ENCODE measurements at regions not wholly inside any gene's neighbourhood (a gene's known extent, or its start where the extent isn't known, plus 50 kb on each side); places are given as distances from the start of the nearest gene placed in this dataset.

DNA sequence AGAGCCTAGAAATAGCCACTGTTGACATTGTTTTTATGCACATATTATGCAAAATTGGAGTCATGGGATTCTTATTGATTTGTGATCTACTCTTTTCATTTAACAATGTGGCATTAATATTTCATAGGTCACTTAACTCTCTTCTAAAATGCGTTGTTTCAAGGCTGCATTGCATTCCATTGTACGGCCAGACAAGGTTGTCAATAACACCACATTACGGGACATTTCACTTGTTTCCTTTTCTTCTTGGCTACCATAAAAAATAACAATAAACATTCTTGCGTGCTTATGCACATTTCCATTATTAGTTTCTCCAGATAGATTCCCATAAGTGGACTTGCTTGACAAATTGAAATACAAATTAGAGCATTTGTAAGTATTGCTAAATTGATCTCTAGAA, 120.8 kb upstream of the TMCC3 start:
- TF ChIP-seq EZH2phosphoT487 (IDR thresholded peaks at IDR 0.05; ENCODE audit: low read length) (no peak), EZH2 (optimal IDR thresholded peaks at IDR 0.05; ENCODE audit: low read depth, low read length) (no peak)
- TF ChIP-seq, protein P1, sequence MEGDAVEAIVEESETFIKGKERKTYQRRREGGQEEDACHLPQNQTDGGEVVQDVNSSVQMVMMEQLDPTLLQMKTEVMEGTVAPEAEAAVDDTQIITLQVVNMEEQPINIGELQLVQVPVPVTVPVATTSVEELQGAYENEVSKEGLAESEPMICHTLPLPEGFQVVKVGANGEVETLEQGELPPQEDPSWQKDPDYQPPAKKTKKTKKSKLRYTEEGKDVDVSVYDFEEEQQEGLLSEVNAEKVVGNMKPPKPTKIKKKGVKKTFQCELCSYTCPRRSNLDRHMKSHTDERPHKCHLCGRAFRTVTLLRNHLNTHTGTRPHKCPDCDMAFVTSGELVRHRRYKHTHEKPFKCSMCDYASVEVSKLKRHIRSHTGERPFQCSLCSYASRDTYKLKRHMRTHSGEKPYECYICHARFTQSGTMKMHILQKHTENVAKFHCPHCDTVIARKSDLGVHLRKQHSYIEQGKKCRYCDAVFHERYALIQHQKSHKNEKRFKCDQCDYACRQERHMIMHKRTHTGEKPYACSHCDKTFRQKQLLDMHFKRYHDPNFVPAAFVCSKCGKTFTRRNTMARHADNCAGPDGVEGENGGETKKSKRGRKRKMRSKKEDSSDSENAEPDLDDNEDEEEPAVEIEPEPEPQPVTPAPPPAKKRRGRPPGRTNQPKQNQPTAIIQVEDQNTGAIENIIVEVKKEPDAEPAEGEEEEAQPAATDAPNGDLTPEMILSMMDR (IDR thresholded peaks at IDR 0.05; ENCODE audit: low read length) = no peak
